Suppressor macrophage treated with lipopolysaccharide for 1 hour (primary cell): ENCODE measurements at regions not wholly inside any gene's neighbourhood (a gene's known extent, or its start where the extent isn't known, plus 50 kb on each side); places are given as distances from the start of the nearest gene placed in this dataset.

Source experiments
- DNase-seq, 3 donors: peaks; one replicate each; pipeline ENCODE4 v3.0.0-alpha.2; 2020 to 2022

- DNase-seq, result no peak
Measured at GRCh38 chr12:124406043-124406442, 111.2 kb downstream of the RFLNA start.

GRCh38 chr12:124405592-124405991, 110.7 kb downstream of the RFLNA start:
- no peak for DNase-seq

GRCh38 chr12:124405151-124405550, 110.3 kb downstream of the RFLNA start:
- no peak for DNase-seq

- no peak for DNase-seq
Measured at GRCh38 chr12:124404162-124404784, 109.4 kb downstream of the RFLNA start.

GRCh38 chr12:124403273-124403672, 108.4 kb downstream of the RFLNA start:
- DNase-seq, result no peak

GRCh38 chr12:124402248-124403066, 107.6 kb downstream of the RFLNA start:
- DNase-seq, result no peak

GRCh38 chr12:124401704-124402221, 106.9 kb downstream of the RFLNA start:
- DNase-seq, result no peak

- DNase-seq, result no peak
Measured at GRCh38 chr12:124400124-124400523, 105.2 kb downstream of the RFLNA start.

GRCh38 chr12:124399622-124400021, 104.7 kb downstream of the RFLNA start:
- peak in 2 of 3 donors; percentile 38 to 57 for DNase-seq

- DNase-seq, result no peak
Measured at GRCh38 chr12:124398578-124399227, 103.8 kb downstream of the RFLNA start.

- no peak for DNase-seq
Measured at GRCh38 chr12:124397807-124398577, 103.1 kb downstream of the RFLNA start.

- DNase-seq, result no peak
Measured at GRCh38 chr12:124397399-124397679, 102.4 kb downstream of the RFLNA start.

- DNase-seq, result no peak
Measured at GRCh38 chr12:124396544-124397398, 101.9 kb downstream of the RFLNA start.

GRCh38 chr12:124395986-124396385, 101.1 kb downstream of the RFLNA start:
- no peak for DNase-seq

- DNase-seq, result no peak
Measured at GRCh38 chr12:124395284-124395752, 100.4 kb downstream of the RFLNA start.

- DNase-seq, result no peak
Measured at GRCh38 chr12:124394462-124395128, 99.7 kb downstream of the RFLNA start.

- DNase-seq, result no peak
Measured at GRCh38 chr12:124393831-124394230, 98.9 kb downstream of the RFLNA start.

- DNase-seq, result no peak
Measured at GRCh38 chr12:124393414-124393790, 98.5 kb downstream of the RFLNA start.

GRCh38 chr12:124392667-124393413, 97.9 kb downstream of the RFLNA start:
- peak in 1 of 3 donors; percentile 43 for DNase-seq

- DNase-seq, result peak; percentile 56 to 68 (median 59)
Measured at GRCh38 chr12:124392271-124392666, 97.4 kb downstream of the RFLNA start.
